ENCODE measurements at regions not wholly inside any gene's neighbourhood (a gene's known extent, or its start where the extent isn't known, plus 50 kb on each side); places are given as distances from the start of the nearest gene placed in this dataset.
"Not testable (repeated sequence)": the region's sequence is repeated elsewhere in the genome, so short reads cannot be mapped to it uniquely, and the experiment has no call there.

DNA sequence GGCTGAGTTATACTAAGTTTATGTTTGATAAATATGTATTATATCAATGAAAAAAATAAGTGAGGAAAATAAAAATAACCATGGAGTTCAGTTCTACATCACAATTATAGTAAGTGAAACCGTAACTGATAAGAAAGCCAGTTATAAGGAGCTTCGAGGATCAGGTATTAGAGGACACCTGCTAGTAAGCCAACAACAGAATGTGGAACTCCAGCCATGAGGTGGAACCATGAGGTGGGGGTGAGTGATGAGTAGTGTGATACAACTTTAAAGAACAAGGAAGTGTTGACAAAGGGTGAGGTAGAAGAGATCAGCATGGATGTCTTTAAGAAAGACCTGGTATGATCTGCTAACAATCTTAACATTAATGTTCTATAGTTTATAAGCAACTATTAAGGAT is 452.9 kb downstream of the GUCY1A2 start:
- H3K9me3 Mint-ChIP-seq (ENCODE audit: unreplicated experiment): no peaks in the 10 kb centered on the region
- H3K36me3 Mint-ChIP-seq (ENCODE audit: low read depth, unreplicated experiment): no peaks in the 10 kb centered on the region
- TF ChIP-seq, protein P1, sequence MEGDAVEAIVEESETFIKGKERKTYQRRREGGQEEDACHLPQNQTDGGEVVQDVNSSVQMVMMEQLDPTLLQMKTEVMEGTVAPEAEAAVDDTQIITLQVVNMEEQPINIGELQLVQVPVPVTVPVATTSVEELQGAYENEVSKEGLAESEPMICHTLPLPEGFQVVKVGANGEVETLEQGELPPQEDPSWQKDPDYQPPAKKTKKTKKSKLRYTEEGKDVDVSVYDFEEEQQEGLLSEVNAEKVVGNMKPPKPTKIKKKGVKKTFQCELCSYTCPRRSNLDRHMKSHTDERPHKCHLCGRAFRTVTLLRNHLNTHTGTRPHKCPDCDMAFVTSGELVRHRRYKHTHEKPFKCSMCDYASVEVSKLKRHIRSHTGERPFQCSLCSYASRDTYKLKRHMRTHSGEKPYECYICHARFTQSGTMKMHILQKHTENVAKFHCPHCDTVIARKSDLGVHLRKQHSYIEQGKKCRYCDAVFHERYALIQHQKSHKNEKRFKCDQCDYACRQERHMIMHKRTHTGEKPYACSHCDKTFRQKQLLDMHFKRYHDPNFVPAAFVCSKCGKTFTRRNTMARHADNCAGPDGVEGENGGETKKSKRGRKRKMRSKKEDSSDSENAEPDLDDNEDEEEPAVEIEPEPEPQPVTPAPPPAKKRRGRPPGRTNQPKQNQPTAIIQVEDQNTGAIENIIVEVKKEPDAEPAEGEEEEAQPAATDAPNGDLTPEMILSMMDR (IDR thresholded peaks at IDR 0.05; ENCODE audit: unreplicated experiment): no peak
- no peak for DNase-seq (ENCODE audit: low spot score)
- H3K4me1 Mint-ChIP-seq (ENCODE audit: unreplicated experiment): no peaks in the 10 kb centered on the region
- H3K27me3 Mint-ChIP-seq (ENCODE audit: unreplicated experiment): no peaks in the 10 kb centered on the region
- H3K27ac Mint-ChIP-seq (ENCODE audit: unreplicated experiment): no peak overlapping the region
- no peak overlapping the region for H3K4me3 Mint-ChIP-seq (ENCODE audit: unreplicated experiment)

DNA sequence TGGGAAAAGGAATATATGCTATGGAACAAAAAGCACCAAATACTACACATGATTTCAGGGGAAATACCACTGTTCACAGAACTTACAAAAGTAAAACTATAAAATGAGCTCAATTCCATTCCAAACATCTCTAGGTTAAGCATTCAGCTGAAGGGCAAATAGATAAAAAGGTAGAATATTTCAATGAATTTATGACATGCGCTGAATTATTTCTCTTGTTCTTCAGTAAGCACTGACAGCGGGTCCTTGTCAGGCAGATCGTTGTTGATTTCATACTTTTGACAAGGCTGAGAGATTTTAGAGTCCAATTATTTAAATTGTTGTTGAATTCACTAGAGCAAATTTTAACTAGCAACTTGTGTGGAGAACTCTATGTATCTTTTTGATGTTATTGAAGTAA is 449.6 kb downstream of the GUCY1A2 start:
- Mint-ChIP-seq H3K4me3 (ENCODE audit: unreplicated experiment) (no peak overlapping the region), H3K27me3 (ENCODE audit: unreplicated experiment) (no peaks in the 10 kb centered on the region), H3K27ac (ENCODE audit: unreplicated experiment) (no peak overlapping the region), H3K4me1 (ENCODE audit: unreplicated experiment) (no peaks in the 10 kb centered on the region), H3K36me3 (ENCODE audit: low read depth, unreplicated experiment) (no peaks in the 10 kb centered on the region), H3K9me3 (ENCODE audit: unreplicated experiment) (no peaks in the 10 kb centered on the region)
- no peak for DNase-seq (ENCODE audit: low spot score)
- TF ChIP-seq, protein P1 (IDR thresholded peaks at IDR 0.05; ENCODE audit: unreplicated experiment): no peak

DNA sequence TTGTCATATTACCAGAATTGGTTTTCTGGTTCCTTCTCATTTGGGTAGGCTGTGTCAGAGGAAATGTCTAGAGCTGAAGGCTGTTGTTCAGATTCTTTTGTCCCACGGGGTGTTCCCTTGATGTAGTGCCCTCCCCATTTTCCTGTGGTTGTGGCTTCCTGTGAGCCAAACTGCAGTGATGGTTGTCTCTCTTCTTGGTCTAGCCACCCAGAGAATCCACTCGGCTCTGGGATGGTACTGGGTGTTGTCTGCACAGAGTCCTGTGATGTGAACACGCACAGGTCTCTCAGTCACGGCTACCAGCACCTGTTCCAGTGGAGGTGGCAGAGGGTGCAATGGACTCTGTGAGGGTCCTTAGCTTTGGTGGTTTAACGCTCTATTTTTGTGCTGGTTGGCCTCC is 440.9 kb downstream of the GUCY1A2 start:
- not testable (repeated sequence) for H3K27ac Mint-ChIP-seq (ENCODE audit: unreplicated experiment); H3K27me3 Mint-ChIP-seq (ENCODE audit: unreplicated experiment); H3K4me1 Mint-ChIP-seq (ENCODE audit: unreplicated experiment); H3K9me3 Mint-ChIP-seq (ENCODE audit: unreplicated experiment); DNase-seq (ENCODE audit: low spot score); H3K4me3 Mint-ChIP-seq (ENCODE audit: unreplicated experiment); H3K36me3 Mint-ChIP-seq (ENCODE audit: low read depth, unreplicated experiment)

DNA sequence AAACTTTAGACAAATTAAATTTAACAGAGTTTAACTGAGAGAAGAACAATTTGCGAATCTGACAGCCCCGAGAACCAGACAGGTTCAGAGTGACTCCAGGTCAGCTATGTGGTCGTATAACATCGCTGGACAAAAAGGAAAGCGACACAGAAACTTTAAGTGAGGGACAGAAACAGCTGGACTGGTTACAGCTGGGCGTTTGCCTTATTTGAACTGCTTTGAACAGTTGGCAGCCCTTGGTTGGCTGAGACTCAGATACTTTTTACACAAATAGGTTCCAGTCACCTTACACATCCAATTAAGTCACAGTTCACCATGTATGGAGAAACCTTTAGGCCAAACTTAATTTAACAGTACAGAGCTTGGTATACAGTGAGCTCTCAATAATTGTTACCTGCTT is 436.9 kb downstream of the GUCY1A2 start:
- no peaks in the 10 kb centered on the region for H3K36me3 Mint-ChIP-seq (ENCODE audit: low read depth, unreplicated experiment)
- no peak for DNase-seq (ENCODE audit: low spot score)
- H3K4me1 Mint-ChIP-seq (ENCODE audit: unreplicated experiment): no peaks in the 10 kb centered on the region
- TF ChIP-seq, protein P1 (IDR thresholded peaks at IDR 0.05; ENCODE audit: unreplicated experiment): no peak
- no peak overlapping the region for H3K27ac Mint-ChIP-seq (ENCODE audit: unreplicated experiment)
- H3K27me3 Mint-ChIP-seq (ENCODE audit: unreplicated experiment): peaks cover 4% of the 10 kb centered on the region
- no peak overlapping the region for H3K4me3 Mint-ChIP-seq (ENCODE audit: unreplicated experiment)
- H3K9me3 Mint-ChIP-seq (ENCODE audit: unreplicated experiment): no peaks in the 10 kb centered on the region

DNA sequence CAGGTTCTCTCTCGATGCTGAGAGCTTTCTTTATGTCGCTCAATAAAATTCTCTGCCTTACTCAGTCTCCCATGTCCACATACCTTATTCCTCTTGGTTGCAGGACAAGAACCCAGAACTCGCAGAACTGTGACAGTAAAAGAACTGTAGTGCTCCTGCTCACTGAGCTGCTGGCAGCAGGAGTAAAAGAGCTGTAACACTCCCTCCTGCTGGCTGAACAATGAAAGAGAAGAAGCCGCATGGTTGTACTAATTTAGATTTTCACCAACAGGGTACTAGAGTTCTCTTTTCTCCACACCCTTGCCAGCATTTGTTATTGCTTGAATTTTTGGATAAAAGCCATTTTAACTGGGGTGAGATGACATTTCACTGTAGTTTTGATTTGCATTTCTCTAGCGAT is 433.2 kb downstream of the GUCY1A2 start:
- DNase-seq (ENCODE audit: low spot score): peak; percentile 11
- no peaks in the 10 kb centered on the region for H3K36me3 Mint-ChIP-seq (ENCODE audit: low read depth, unreplicated experiment)
- no peak overlapping the region for H3K27ac Mint-ChIP-seq (ENCODE audit: unreplicated experiment)
- no peaks in the 10 kb centered on the region for H3K9me3 Mint-ChIP-seq (ENCODE audit: unreplicated experiment)
- no peaks in the 10 kb centered on the region for H3K4me1 Mint-ChIP-seq (ENCODE audit: unreplicated experiment)
- no peaks in the 10 kb centered on the region for H3K27me3 Mint-ChIP-seq (ENCODE audit: unreplicated experiment)
- TF ChIP-seq, protein P1 (IDR thresholded peaks at IDR 0.05; ENCODE audit: unreplicated experiment): no peak
- H3K4me3 Mint-ChIP-seq (ENCODE audit: unreplicated experiment): no peak overlapping the region

All from endothelial cell (in vitro differentiated cells).